ENCODE measurements at regions not wholly inside any gene's neighbourhood (a gene's known extent, or its start where the extent isn't known, plus 50 kb on each side); places are given as distances from the start of the nearest gene placed in this dataset.

GRCh38 chr4:65152205-65152604 is 518.1 kb downstream of the EPHA5 start:
- no peaks in the 10 kb centered on the region for H3K36me3 ChIP-seq (ENCODE audit: low read depth)
- DNase-seq (ENCODE audit: low spot score), result no peak
- ATAC-seq (ENCODE audit: low read depth), result no peak
- no peaks in the 10 kb centered on the region for H3K27me3 ChIP-seq (ENCODE audit: insufficient read depth, poor library complexity, severe bottlenecking)
- no peaks in the 10 kb centered on the region for H3K4me1 ChIP-seq (ENCODE audit: insufficient read depth, poor library complexity, severe bottlenecking)
- H3K27ac ChIP-seq (ENCODE audit: poor library complexity, severe bottlenecking), result no peak overlapping the region
- TF ChIP-seq CTCF (IDR thresholded peaks at IDR 0.05; ENCODE audit: poor library complexity, severe bottlenecking), result no peak
- H3K4me3 ChIP-seq (ENCODE audit: severe bottlenecking), result no peak overlapping the region
- H3K9me3 ChIP-seq (ENCODE audit: severe bottlenecking), result no peaks in the 10 kb centered on the region

- no peaks in the 10 kb centered on the region for H3K27me3 ChIP-seq (ENCODE audit: insufficient read depth, poor library complexity, severe bottlenecking)
- H3K27ac ChIP-seq (ENCODE audit: poor library complexity, severe bottlenecking), result no peak overlapping the region
- TF ChIP-seq CTCF (IDR thresholded peaks at IDR 0.05; ENCODE audit: poor library complexity, severe bottlenecking), result no peak
- no peaks in the 10 kb centered on the region for H3K36me3 ChIP-seq (ENCODE audit: low read depth)
- no peaks in the 10 kb centered on the region for H3K4me1 ChIP-seq (ENCODE audit: insufficient read depth, poor library complexity, severe bottlenecking)
- no peak overlapping the region for H3K4me3 ChIP-seq (ENCODE audit: severe bottlenecking)
- ATAC-seq (ENCODE audit: low read depth) (peak; percentile 68), DNase-seq (ENCODE audit: low spot score) (no peak)
- H3K9me3 ChIP-seq (ENCODE audit: severe bottlenecking), result no peaks in the 10 kb centered on the region
Measured at GRCh38 chr4:65139998-65140397, 530.3 kb downstream of the EPHA5 start.

- H3K4me3 ChIP-seq (ENCODE audit: severe bottlenecking), result no peak overlapping the region
- no peaks in the 10 kb centered on the region for H3K27me3 ChIP-seq (ENCODE audit: insufficient read depth, poor library complexity, severe bottlenecking)
- no peak for DNase-seq (ENCODE audit: low spot score)
- ATAC-seq (ENCODE audit: low read depth), result no peak
- H3K4me1 ChIP-seq (ENCODE audit: insufficient read depth, poor library complexity, severe bottlenecking), result no peaks in the 10 kb centered on the region
- no peaks in the 10 kb centered on the region for H3K36me3 ChIP-seq (ENCODE audit: low read depth)
- no peak for TF ChIP-seq CTCF (IDR thresholded peaks at IDR 0.05; ENCODE audit: poor library complexity, severe bottlenecking)
- H3K27ac ChIP-seq (ENCODE audit: poor library complexity, severe bottlenecking), result no peak overlapping the region
- no peaks in the 10 kb centered on the region for H3K9me3 ChIP-seq (ENCODE audit: severe bottlenecking)
Measured at GRCh38 chr4:65126200-65126599, 544.1 kb downstream of the EPHA5 start.

- Histone ChIP-seq H3K27me3 (ENCODE audit: insufficient read depth, poor library complexity, severe bottlenecking) (peaks cover 2% of the 10 kb centered on the region), H3K4me1 (ENCODE audit: insufficient read depth, poor library complexity, severe bottlenecking) (no peaks in the 10 kb centered on the region), H3K4me3 (ENCODE audit: severe bottlenecking) (no peak overlapping the region), H3K27ac (ENCODE audit: poor library complexity, severe bottlenecking) (no peak overlapping the region), H3K36me3 (ENCODE audit: low read depth) (no peaks in the 10 kb centered on the region), H3K9me3 (ENCODE audit: severe bottlenecking) (no peaks in the 10 kb centered on the region)
- TF ChIP-seq CTCF (IDR thresholded peaks at IDR 0.05; ENCODE audit: poor library complexity, severe bottlenecking), result no peak
- no peak for ATAC-seq (ENCODE audit: low read depth)
- no peak for DNase-seq (ENCODE audit: low spot score)
Measured at GRCh38 chr4:65120287-65120686, 550.0 kb downstream of the EPHA5 start.

GRCh38 chr4:65102419-65102818 is 567.9 kb downstream of the EPHA5 start:
- no peak overlapping the region for H3K4me3 ChIP-seq (ENCODE audit: severe bottlenecking)
- no peaks in the 10 kb centered on the region for H3K27me3 ChIP-seq (ENCODE audit: insufficient read depth, poor library complexity, severe bottlenecking)
- DNase-seq (ENCODE audit: low spot score), result no peak
- no peaks in the 10 kb centered on the region for H3K9me3 ChIP-seq (ENCODE audit: severe bottlenecking)
- no peak for ATAC-seq (ENCODE audit: low read depth)
- no peak for TF ChIP-seq CTCF (IDR thresholded peaks at IDR 0.05; ENCODE audit: poor library complexity, severe bottlenecking)
- no peaks in the 10 kb centered on the region for H3K36me3 ChIP-seq (ENCODE audit: low read depth)
- H3K27ac ChIP-seq (ENCODE audit: poor library complexity, severe bottlenecking), result no peak overlapping the region
- H3K4me1 ChIP-seq (ENCODE audit: insufficient read depth, poor library complexity, severe bottlenecking), result no peaks in the 10 kb centered on the region
